PC-9 (cell line): ENCODE measurements at regions not wholly inside any gene's neighbourhood (a gene's known extent, or its start where the extent isn't known, plus 50 kb on each side); places are given as distances from the start of the nearest gene placed in this dataset.

Experiments used
- BruUV-seq: library from RNA; stranded (reverse); fragments of 400-500 nt; replicated peaks from 2 replicates; lab custom pipeline; 2021; lab: Mats Ljungman, UMichigan
- CTCF ChIA-PET: fragments of 300-600 bp; sonication (Branson Sonifier 250); formaldehyde crosslinking; loops from one replicate; lab custom pipeline; 2022; ENCODE audit warnings: antibody characterized with exemption; lab: Charles Lee
- POLR2A ChIA-PET: fragments of 300-600 bp; sonication (Branson Sonifier 250); formaldehyde crosslinking; loops from one replicate; lab custom pipeline; 2022; ENCODE audit warnings: antibody characterized with exemption; ENCODE audit not compliant: unreplicated experiment; lab: Charles Lee
- DNase-seq, 2 experiments: peaks; one replicate each; pipeline versions ENCODE4 v3.0.0 to v3.0.0-alpha.2; 2015 to 2022; ENCODE audit warnings: mixed read lengths in 1 of 2
- H2AFZ ChIP-seq: fragments of 200-600 bp; sonication (generic); 2 replicates; pipeline ENCODE4 v1.8.1; 2017; ENCODE audit warnings: antibody characterized with exemption
- H3F3A ChIP-seq: fragments of 200-600 bp; sonication (generic); 2 replicates; pipeline ENCODE4 v1.8.1; 2017; ENCODE audit warnings: antibody characterized with exemption, mild to moderate bottlenecking, low read depth; ENCODE audit not compliant: insufficient read depth
- H3K27ac ChIP-seq: fragments of 200-600 bp; sonication (generic); 2 replicates; pipeline ENCODE4 v1.6.1; 2016; ENCODE audit warnings: mixed run types
- H3K27me3 ChIP-seq: fragments of 200-600 bp; sonication (generic); 2 replicates; pipeline ENCODE4 v1.6.1; 2016; ENCODE audit warnings: low read depth, mixed run types; ENCODE audit not compliant: insufficient read depth
- H3K36me3 ChIP-seq: fragments of 200-600 bp; sonication (generic); 2 replicates; pipeline ENCODE4 v1.6.1; 2016; ENCODE audit warnings: low read depth, mixed run types
- H3K4me1 ChIP-seq: fragments of 200-600 bp; sonication (generic); replicated peaks from 2 replicates; pipeline ENCODE4 v1.6.1; 2016; ENCODE audit warnings: mixed run types; ENCODE audit not compliant: insufficient read depth
- H3K4me2 ChIP-seq: fragments of 200-600 bp; sonication (generic); 2 replicates; pipeline ENCODE4 v1.6.1; 2017; ENCODE audit warnings: mixed run types
- H3K4me3 ChIP-seq: fragments of 200-600 bp; sonication (generic); 2 replicates; pipeline ENCODE4 v1.6.1; 2016; ENCODE audit warnings: mixed run types
- H3K79me2 ChIP-seq: fragments of 200-600 bp; sonication (generic); 2 replicates; pipeline ENCODE4 v1.6.1; 2017; ENCODE audit warnings: low read depth, mixed run types
- H3K9me2 ChIP-seq: fragments of 200-600 bp; sonication (generic); 2 replicates; pipeline ENCODE4 v1.8.1; 2017; ENCODE audit warnings: mild to moderate bottlenecking; ENCODE audit not compliant: insufficient read depth
- H3K9me3 ChIP-seq: fragments of 200-600 bp; sonication (generic); 2 replicates; pipeline ENCODE4 v1.8.1; 2016; ENCODE audit warnings: low read depth; ENCODE audit not compliant: insufficient read depth
- H4K20me1 ChIP-seq: fragments of 200-600 bp; sonication (generic); 2 replicates; pipeline ENCODE4 v1.8.1; 2017; ENCODE audit not compliant: insufficient read depth
- EZH2 ChIP-seq: fragments of 200-600 bp; sonication (generic); IDR thresholded peaks from 2 replicates; pipeline ENCODE4 v1.8.0; 2017; ENCODE audit warnings: antibody characterized with exemption, low read depth
- intact Hi-C: fragments of 100-400 bp; cut with micrococcal nuclease; formaldehyde crosslinking; loops from one replicate; pipeline ENCODE4 v1.10.0; 2022; ENCODE audit not compliant: unreplicated experiment
- TF ChIP-seq, protein P1 (sequence below): fragments of 200-600 bp; sonication (generic); conservative IDR thresholded peaks from 2 replicates; pipeline ENCODE4 v1.6.1; 2017; ENCODE audit warnings: mixed run types, antibody characterized with exemption, mild to moderate bottlenecking, moderate library complexity

DNA sequence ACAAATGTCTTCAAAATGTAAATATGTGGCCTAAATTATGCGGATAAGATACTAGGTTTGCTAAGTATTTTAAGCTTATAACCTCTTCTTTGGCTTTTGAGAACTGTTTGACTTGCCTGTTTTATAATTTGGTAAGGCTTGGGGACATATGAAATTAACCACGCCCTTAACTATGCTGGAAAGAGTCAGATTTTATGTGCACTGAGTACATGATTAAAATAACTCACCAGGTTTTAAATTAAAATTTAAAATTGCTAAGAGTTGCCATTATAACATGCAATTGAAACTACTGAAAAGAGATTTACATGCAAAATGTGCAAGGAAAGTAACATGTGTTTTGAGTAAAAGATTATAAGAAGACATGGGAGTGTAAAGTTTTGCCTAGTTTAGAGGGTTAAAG is 141.9 kb downstream of the WDR11 start:
- intact Hi-C loops, result no loop called here
- H3K4me3 ChIP-seq, result no peak overlapping the region
- H3F3A ChIP-seq, result no peaks in the 10 kb centered on the region
- no peaks in the 10 kb centered on the region for H3K9me3 ChIP-seq
- H3K79me2 ChIP-seq, result no peaks in the 10 kb centered on the region
- ChIA-PET CTCF (no interaction called here), POLR2A (no interaction called here)
- TF ChIP-seq, protein P1, sequence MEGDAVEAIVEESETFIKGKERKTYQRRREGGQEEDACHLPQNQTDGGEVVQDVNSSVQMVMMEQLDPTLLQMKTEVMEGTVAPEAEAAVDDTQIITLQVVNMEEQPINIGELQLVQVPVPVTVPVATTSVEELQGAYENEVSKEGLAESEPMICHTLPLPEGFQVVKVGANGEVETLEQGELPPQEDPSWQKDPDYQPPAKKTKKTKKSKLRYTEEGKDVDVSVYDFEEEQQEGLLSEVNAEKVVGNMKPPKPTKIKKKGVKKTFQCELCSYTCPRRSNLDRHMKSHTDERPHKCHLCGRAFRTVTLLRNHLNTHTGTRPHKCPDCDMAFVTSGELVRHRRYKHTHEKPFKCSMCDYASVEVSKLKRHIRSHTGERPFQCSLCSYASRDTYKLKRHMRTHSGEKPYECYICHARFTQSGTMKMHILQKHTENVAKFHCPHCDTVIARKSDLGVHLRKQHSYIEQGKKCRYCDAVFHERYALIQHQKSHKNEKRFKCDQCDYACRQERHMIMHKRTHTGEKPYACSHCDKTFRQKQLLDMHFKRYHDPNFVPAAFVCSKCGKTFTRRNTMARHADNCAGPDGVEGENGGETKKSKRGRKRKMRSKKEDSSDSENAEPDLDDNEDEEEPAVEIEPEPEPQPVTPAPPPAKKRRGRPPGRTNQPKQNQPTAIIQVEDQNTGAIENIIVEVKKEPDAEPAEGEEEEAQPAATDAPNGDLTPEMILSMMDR, result no peak
- TF ChIP-seq EZH2, result no peak
- no peaks in the 10 kb centered on the region for H3K4me1 ChIP-seq
- no peak overlapping the region for H3K27ac ChIP-seq
- no peaks in the 10 kb centered on the region for H3K27me3 ChIP-seq
- no peaks in the 10 kb centered on the region for H3K36me3 ChIP-seq
- H3K4me2 ChIP-seq, result no peak overlapping the region
- BruUV-seq, result no TSS peak
- H4K20me1 ChIP-seq, result no peaks in the 10 kb centered on the region
- no peak for DNase-seq
- H3K9me2 ChIP-seq, result no peaks in the 10 kb centered on the region
- H2AFZ ChIP-seq, result no peak overlapping the region

GRCh38 chr10:120995768-120996167 is 144.6 kb downstream of the WDR11 start:
- no peaks in the 10 kb centered on the region for H3K79me2 ChIP-seq
- no TSS peak for BruUV-seq
- H3K9me3 ChIP-seq, result no peaks in the 10 kb centered on the region
- no peak overlapping the region for H3K4me2 ChIP-seq
- ChIA-PET CTCF (no interaction called here), POLR2A (no interaction called here)
- H4K20me1 ChIP-seq, result no peaks in the 10 kb centered on the region
- no peaks in the 10 kb centered on the region for H3K9me2 ChIP-seq
- H2AFZ ChIP-seq, result no peak overlapping the region
- TF ChIP-seq, protein P1, result no peak
- TF ChIP-seq EZH2, result no peak
- H3F3A ChIP-seq, result no peaks in the 10 kb centered on the region
- no peaks in the 10 kb centered on the region for H3K36me3 ChIP-seq
- intact Hi-C loops, result no loop called here
- H3K27ac ChIP-seq, result no peak overlapping the region
- H3K27me3 ChIP-seq, result no peaks in the 10 kb centered on the region
- no peak overlapping the region for H3K4me3 ChIP-seq
- DNase-seq, result no peak
- H3K4me1 ChIP-seq, result no peaks in the 10 kb centered on the region

GRCh38 chr10:120996456-120997034 is 145.4 kb downstream of the WDR11 start:
- Histone ChIP-seq H3K36me3 (no peaks in the 10 kb centered on the region), H3K9me3 (no peaks in the 10 kb centered on the region), H3K4me1 (no peaks in the 10 kb centered on the region), H3K4me2 (no peak overlapping the region), H4K20me1 (no peaks in the 10 kb centered on the region), H3K9me2 (no peaks in the 10 kb centered on the region), H2AFZ (no peak overlapping the region), H3K27me3 (no peaks in the 10 kb centered on the region), H3K27ac (no peak overlapping the region), H3K4me3 (no peak overlapping the region), H3F3A (no peaks in the 10 kb centered on the region), H3K79me2 (no peaks in the 10 kb centered on the region)
- TF ChIP-seq EZH2, result no peak
- TF ChIP-seq, protein P1, result no peak
- intact Hi-C loops, result no loop called here
- BruUV-seq, result no TSS peak
- CTCF ChIA-PET, result no interaction called here
- POLR2A ChIA-PET, result no interaction called here
- DNase-seq, result no peak
